D341Med (cell line): ENCODE measurements at regions not wholly inside any gene's neighbourhood (a gene's known extent, or its start where the extent isn't known, plus 50 kb on each side); places are given as distances from the start of the nearest gene placed in this dataset.

Experiments used
- DNase-seq: peaks from one replicate; pipeline ENCODE4 v3.0.0; 2012; ENCODE audit warnings: low spot score

- peak; percentile 91 for DNase-seq
Observed at GRCh38 chr13:99436686-99437416, 64.4 kb upstream of the TM9SF2 start.

GRCh38 chr13:99439048-99439447 is 62.2 kb upstream of the TM9SF2 start:
- no peak for DNase-seq

- DNase-seq, result no peak
Observed at GRCh38 chr13:99439850-99440604, 61.2 kb upstream of the TM9SF2 start.

GRCh38 chr13:99442273-99442895 is 58.9 kb upstream of the TM9SF2 start:
- peak; percentile 63 for DNase-seq

- DNase-seq, result no peak
Observed at GRCh38 chr13:99446242-99446641, 55.0 kb upstream of the TM9SF2 start.

GRCh38 chr13:99448546-99448945 is 52.7 kb upstream of the TM9SF2 start:
- no peak for DNase-seq

- DNase-seq, result no peak
Observed at GRCh38 chr13:99450416-99450815, 50.9 kb upstream of the TM9SF2 start.
